ENCODE measurements at regions not wholly inside any gene's neighbourhood (a gene's known extent, or its start where the extent isn't known, plus 50 kb on each side); places are given as distances from the start of the nearest gene placed in this dataset.

DNA sequence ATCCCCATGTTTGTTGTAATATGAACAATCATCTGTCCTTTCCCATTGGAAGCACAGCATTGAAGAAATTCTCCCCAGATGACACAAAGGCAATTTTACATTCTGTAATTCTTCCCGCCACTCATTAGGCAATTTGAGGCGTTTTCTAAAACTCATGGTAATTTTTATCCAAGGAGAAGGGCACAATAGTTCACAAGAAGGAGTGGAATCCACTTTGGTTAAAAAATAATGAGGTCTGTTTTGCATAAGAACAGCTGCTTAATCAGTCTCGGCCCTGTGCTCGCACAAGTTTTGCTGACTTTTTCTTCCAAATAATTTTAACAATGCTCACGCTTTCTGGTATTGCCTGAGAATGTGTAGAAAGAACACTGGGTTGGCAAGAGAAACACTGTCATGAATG, 94.0 kb downstream of the CAVIN4 start:
- Mint-ChIP-seq H3K9me3 (no peaks in the 10 kb centered on the region), H3K4me3 (no peak overlapping the region), H3K27me3 (ENCODE audit: insufficient read depth) (peaks cover 4% of the 10 kb centered on the region; the same call in 1 of the 2 replicates), H3K4me1 (ENCODE audit: low read depth) (no peaks in the 10 kb centered on the region), H3K36me3 (ENCODE audit: low read depth) (no peaks in the 10 kb centered on the region), H3K27ac (no peak overlapping the region)
- DNase-seq: no peak
- TF ChIP-seq, protein P1, sequence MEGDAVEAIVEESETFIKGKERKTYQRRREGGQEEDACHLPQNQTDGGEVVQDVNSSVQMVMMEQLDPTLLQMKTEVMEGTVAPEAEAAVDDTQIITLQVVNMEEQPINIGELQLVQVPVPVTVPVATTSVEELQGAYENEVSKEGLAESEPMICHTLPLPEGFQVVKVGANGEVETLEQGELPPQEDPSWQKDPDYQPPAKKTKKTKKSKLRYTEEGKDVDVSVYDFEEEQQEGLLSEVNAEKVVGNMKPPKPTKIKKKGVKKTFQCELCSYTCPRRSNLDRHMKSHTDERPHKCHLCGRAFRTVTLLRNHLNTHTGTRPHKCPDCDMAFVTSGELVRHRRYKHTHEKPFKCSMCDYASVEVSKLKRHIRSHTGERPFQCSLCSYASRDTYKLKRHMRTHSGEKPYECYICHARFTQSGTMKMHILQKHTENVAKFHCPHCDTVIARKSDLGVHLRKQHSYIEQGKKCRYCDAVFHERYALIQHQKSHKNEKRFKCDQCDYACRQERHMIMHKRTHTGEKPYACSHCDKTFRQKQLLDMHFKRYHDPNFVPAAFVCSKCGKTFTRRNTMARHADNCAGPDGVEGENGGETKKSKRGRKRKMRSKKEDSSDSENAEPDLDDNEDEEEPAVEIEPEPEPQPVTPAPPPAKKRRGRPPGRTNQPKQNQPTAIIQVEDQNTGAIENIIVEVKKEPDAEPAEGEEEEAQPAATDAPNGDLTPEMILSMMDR (IDR thresholded peaks at IDR 0.05): no peak

DNA sequence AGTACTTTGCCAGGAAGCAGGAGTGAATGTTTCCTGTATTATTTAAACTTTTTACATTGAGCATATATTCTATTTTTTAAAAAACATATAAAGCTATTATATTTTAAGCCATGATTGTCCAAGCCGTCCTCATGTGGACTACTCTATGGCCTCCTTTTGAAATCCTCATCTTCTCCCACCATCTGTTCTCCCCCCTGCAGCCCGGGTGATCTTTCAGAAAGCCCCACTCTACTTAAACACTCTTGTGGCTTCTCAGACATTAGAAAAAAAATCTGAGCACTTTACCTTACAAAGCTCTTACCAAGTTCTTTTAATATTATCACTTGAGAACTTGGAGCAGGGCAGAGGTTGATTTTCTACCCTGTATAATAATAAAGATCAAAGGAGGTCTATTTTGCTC, 95.4 kb downstream of the CAVIN4 start:
- Mint-ChIP-seq H3K9me3 (no peaks in the 10 kb centered on the region), H3K27me3 (ENCODE audit: insufficient read depth) (peaks cover 4% of the 10 kb centered on the region; the same call in 1 of the 2 replicates), H3K4me1 (ENCODE audit: low read depth) (no peaks in the 10 kb centered on the region), H3K4me3 (no peak overlapping the region), H3K27ac (no peak overlapping the region), H3K36me3 (ENCODE audit: low read depth) (no peaks in the 10 kb centered on the region)
- DNase-seq: no peak
- TF ChIP-seq, protein P1 (IDR thresholded peaks at IDR 0.05): no peak

DNA sequence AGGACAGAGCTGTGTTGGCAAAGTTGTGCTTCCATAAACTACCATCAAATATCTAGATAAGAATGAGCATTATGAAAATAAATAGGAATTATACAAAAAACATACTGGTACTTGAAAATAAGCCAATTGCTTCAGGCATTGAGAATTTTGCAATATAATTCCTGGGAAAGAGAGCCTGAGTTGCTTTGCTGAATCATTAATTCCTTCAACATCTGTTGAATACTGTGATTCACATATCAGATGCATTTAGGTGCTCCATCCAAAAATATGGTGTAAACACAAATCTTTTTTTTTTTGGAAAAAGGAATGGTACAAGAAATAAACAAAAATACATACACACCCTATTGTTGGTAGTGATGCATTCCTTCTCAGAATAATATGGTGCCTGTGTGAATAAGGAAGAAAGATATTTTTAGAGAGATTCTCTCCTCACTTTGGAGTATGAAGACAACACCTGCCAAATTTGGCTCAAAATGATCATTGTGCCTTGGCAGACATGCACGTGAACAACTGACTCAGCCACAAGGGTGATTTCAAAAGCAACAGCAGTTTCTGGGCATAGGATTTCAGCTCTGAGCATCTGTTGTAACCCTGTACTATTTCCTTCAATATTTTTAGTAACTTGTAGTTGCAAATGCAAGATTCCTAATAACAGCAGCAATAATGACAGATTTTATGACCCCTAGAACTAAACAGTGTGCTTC, 96.7 kb downstream of the CAVIN4 start:
- H3K36me3 Mint-ChIP-seq (ENCODE audit: low read depth): no peaks in the 10 kb centered on the region
- no peak overlapping the region for H3K4me3 Mint-ChIP-seq
- no peaks in the 10 kb centered on the region for H3K9me3 Mint-ChIP-seq
- TF ChIP-seq, protein P1 (IDR thresholded peaks at IDR 0.05): no peak
- H3K4me1 Mint-ChIP-seq (ENCODE audit: low read depth): no peaks in the 10 kb centered on the region
- no peak for DNase-seq
- no peak overlapping the region for H3K27ac Mint-ChIP-seq
- peaks cover 4% of the 10 kb centered on the region for H3K27me3 Mint-ChIP-seq (ENCODE audit: insufficient read depth)

DNA sequence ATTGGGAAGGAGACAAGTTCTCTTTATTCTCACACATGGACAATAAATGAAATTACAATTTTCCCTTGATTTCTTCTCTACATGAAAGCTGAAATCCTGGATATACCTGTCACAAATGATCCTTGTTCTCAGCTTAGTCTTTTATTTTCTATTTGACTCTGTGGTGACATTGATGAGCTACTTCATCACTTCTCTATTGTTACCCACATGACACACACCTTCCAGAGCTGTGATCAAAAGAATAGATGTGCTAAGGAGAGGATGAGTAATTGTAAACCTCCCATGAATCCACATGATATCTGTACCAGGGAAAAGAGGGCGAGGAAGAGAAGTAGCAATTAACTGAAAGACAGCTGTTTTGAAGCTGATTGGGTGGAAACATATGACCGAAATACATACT, 102.0 kb downstream of the CAVIN4 start:
- H3K27me3 Mint-ChIP-seq (ENCODE audit: insufficient read depth): no peaks in the 10 kb centered on the region; the same call in 1 of the 2 replicates
- H3K27ac Mint-ChIP-seq: no peak overlapping the region
- H3K4me3 Mint-ChIP-seq: no peak overlapping the region
- no peaks in the 10 kb centered on the region for H3K36me3 Mint-ChIP-seq (ENCODE audit: low read depth)
- DNase-seq: no peak
- no peaks in the 10 kb centered on the region for H3K4me1 Mint-ChIP-seq (ENCODE audit: low read depth)
- H3K9me3 Mint-ChIP-seq: no peaks in the 10 kb centered on the region
- TF ChIP-seq, protein P1 (IDR thresholded peaks at IDR 0.05): no peak

DNA sequence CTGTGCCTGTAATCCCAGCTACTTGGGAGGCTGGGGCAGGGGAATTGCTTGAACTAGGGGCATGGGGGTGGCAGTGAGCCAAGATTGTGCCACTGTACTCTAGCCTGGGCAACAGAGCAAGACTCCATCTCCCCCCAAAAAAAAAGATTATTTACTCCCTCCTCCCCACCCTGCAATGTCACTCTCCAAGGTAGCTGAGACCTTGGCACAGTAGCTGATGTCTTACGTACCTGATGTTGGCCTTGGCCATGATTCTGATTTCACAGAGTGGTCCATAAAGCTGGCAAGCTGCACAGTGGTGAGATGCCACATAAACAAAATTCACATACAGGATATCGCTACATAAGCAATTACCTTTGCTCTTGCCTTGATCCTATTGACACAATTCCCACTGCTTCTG, 108.5 kb downstream of the CAVIN4 start:
- Mint-ChIP-seq H3K36me3 (ENCODE audit: low read depth) (no peaks in the 10 kb centered on the region), H3K4me3 (no peak overlapping the region), H3K4me1 (ENCODE audit: low read depth) (no peaks in the 10 kb centered on the region), H3K27me3 (ENCODE audit: insufficient read depth) (peaks cover 7% of the 10 kb centered on the region), H3K27ac (no peak overlapping the region), H3K9me3 (no peaks in the 10 kb centered on the region)
- no peak for DNase-seq
- TF ChIP-seq, protein P1 (IDR thresholded peaks at IDR 0.05): no peak

All from HFFc6 (cell line).